Fibroblast of gingiva (primary cell): ENCODE measurements at regions not wholly inside any gene's neighbourhood (a gene's known extent, or its start where the extent isn't known, plus 50 kb on each side); places are given as distances from the start of the nearest gene placed in this dataset.
A peak's percentile ranks its signal among the peaks of the same experiment; 100 is the strongest.

Experiments
- DNase-seq: peaks from one replicate; pipeline ENCODE4 v3.0.0-alpha.2; 2011; ENCODE audit warnings: low read depth

DNA sequence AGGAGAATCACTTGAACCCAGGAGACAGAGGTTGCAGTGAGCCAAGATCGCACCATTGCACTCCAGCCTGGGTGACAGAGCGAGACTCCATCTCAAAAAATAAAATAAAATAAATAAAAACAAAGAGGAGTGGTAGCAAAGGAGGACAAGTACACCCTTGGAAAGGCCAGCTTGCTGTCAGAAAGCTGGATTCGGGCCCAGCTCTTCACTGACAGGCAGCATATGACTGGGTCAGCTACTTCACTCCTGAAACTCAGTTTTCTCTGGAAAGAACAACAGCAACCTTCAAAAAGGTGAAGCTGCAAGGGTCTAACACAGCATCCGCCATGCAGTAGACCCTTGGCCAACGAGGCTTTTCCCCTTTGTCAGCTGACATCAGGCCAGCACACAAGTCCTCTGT lies 156.0 kb upstream of the TIAM1 start:
- no peak for DNase-seq

DNA sequence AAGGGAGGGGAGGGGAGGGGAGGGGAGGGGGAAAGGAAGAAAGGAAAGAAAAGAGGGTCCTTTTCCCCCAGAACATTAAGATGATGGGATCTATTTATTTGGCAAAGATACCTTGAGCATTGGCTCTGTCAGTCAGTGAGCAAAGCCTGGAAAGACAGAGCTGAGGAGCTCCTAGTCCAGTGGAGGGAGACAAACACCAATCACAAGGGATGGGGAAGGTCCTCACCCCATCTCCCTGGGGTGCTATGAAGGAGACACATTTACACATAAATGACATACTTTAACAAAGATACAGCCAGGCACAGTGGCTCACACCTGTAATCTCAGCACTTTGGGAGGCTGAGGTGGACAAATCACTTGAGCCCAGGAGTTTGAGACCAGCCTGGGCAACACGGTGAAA lies 154.9 kb upstream of the TIAM1 start:
- DNase-seq, result no peak

DNA sequence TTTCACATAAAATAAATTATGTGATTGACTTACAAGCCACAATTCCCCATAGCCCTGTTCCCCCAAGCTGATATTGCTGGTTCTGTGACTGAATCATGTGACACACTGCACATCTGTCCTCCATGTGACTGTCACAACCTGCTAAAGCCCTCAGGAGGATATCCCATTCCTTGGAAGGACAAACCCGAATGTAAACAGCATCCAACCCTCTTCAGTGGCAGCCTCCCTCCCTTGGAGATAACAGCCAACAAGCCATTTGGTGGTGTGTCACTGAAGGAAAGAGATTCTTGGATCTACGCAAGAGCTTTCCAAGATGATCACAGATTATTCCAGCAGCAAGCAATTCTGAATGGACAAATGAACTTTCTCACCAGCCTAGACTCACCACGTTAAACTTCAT lies 153.9 kb upstream of the TIAM1 start:
- DNase-seq, result no peak

DNA sequence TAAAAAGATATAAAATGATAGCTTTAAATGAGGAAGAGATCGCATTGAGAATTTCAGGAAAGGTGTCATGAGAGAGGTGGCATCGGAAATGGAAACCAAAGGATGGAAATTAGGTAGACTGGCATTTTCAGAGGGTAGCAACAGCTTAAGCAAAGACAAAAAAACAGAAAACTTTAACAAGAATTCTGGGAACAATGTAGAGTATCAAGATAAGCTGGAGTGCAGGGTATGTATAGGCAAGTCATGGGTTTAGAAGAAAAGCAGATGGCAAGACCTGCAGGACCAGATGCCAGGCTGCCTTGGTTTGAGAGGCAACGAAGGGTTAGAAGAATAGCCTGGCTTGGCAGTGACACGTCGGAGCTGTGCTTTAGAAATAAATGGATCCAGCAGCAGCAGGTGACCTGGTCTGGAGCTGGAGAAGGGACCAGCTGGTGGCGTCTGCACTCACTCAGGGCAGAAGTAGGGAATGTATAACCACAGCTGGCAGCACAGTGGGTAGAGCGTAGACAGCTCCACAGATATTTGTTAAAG lies 149.4 kb upstream of the TIAM1 start:
- no peak for DNase-seq

GRCh38 chr21:31491617-31492016 lies 147.6 kb upstream of the TIAM1 start:
- no peak for DNase-seq

DNA sequence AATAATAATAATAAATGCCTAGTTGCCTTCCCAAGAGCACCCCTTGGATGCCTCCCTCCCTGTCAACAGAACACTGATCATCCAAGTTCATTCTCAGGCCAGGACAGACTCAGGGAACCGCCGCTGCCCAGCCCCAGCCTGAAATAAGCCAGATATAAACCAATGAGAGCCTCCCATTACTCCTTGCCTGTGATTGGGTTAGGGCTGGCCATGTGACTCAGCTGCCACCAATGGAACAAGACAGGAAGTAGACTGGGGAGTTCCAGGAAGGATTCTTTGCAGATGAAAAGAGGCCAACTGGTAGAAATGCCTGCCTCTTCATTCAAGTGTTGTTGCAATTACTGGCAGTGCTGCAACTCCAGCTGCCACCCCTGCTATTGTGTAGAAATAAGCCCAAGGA lies 146.4 kb upstream of the TIAM1 start:
- no peak for DNase-seq

DNA sequence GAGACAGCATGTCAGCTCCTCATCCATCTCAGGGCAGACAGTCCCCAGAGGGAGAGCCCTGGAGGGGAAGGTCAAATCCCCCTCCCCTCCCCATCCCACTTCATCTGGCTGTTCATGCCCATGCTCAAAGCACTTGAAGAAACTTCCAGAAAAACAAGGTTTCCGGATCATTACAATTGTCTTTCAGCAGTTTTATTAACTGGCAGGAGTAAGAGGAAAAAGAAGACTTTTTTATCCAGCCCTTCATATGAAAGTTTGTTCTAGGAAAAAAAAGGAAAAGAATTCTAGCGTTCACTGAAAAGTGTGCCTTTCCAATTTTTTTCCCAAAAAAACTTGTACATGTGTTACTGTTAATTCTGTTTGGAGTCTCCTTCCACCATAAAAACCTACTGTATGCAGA lies 145.7 kb upstream of the TIAM1 start:
- DNase-seq, result no peak

DNA sequence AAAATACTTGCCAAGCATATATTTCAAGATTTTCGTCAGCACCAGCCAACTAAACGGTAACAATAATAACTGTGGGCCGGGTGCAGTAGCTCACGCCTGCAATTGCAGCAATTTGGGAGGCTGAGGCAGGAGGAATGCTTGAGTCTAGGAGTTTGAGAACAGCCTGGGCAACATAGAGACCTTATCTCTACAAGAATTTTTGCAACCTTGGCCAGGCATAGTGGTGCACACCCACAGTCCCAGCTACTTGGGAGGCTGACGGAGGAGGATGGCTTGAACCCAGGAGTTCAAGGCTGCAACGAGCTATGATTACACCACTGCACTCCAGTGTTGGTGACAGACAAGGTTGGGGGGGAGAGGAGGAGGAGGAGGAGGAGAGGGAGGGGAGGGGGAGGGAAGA lies 145.0 kb upstream of the TIAM1 start:
- DNase-seq, result no peak

GRCh38 chr21:31484219-31484618 lies 140.2 kb upstream of the TIAM1 start:
- DNase-seq, result no peak

DNA sequence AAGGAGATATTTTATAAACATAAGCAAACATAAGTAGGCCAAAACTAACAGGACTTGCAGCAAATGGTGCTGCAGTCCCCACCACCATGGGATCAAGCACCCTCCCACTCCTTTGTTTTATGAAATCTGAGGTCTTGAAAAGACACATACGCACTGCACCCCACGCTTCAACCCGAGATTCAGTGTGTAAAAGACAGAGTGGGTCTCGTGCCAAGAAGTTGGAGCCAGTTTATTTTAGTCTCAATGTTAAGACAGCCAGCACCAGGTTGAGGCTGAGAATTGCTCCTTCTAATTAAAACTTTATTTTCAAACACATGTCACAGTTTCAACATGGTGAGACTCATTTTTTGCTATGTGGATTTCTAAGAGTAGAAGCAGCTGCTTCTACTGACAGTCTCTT lies 139.1 kb upstream of the TIAM1 start:
- no peak for DNase-seq

- DNase-seq, result no peak
Observed at GRCh38 chr21:31482460-31482859, 138.4 kb upstream of the TIAM1 start.

- no peak for DNase-seq
Observed at GRCh38 chr21:31480228-31480627, 136.2 kb upstream of the TIAM1 start.

DNA sequence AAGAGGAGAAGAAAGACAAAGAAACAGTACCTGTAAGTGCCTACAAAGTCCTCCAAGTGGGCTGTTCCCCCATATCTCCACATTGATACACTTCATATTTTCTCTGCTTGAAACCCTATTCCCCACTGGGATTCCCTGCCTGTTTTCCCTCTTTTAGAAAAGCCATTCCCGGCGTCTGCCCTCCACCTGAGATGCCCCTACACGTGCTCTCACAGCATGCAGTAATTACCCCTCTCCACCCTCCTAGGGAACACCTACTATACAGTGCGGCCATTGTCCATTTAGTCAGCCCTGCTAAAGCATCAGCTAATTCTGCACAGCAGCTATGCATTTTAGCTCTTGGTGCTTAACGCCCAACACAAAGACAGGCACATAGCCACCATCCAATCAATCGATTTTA lies 135.7 kb upstream of the TIAM1 start:
- no peak for DNase-seq

DNA sequence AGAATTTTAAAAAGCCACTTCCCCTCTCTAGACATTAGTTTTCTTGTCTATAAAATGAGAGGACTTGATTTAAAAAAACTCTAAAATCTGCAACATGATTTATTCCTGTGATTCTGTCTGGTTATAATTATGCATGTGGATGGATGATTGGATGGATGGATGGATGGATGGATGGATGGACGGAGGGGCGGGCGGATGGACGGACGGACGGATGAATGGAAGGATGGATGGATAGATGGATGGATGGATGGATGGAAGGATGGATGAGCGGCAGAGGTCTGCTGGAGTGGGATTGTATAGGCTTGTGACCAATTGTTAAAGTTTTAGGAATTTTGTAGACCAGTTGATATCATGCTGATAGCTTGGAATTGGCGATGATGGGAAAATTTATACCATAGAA lies 135.2 kb upstream of the TIAM1 start:
- no peak for DNase-seq

DNA sequence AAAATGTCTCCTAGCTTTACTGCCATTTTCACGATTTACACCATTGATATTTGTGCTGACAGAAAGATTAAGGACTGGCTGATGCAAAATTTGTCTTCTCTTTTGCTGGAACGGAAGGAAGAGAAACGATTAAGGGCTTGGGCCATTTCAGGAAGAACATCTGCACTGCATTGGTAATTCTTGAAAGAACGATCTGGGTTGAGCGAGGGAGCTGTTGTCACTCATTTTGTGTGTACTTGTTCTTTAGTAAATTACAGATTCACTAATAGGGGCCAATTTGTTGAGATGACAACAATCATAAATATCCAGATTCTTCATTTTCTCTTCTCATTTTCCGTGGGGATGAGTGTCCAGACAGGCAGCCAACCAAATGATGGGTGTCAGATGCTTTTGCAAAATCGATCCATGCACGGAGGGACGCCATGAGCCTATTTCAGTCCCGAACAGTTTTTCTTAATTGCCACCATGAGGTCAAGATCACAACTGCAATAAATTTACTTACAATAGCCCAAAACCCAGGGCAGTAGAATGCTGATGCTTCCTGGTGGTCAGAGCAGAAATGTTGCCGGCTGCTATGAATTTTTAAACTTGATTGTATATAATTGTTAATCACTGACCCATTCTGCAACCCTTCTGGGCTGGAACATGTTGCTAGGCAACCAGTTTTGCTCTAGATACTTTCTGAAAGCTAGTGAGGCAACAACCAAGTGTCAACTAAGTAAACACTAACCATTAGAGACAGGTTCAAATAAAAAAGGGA lies 132.4 kb upstream of the TIAM1 start:
- DNase-seq, result peak; percentile 31

DNA sequence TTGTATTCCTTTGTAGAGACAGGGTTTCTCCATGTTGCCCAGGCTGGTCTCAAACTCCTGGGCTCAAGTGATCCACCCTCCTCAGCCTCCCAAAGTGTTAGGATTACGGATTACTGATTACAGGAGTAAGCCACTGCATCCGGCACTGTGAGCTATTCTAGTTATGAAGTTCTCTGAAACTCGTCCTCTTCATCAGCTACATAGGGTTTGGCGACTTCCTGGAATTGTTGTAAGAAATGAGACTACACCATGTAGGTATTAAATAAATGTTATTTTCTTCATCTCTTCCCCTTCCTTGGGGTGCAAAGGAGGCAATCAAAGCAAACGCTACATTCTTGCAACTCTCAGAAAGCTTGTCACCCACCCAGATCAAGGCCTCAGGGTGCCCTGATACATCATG lies 131.2 kb upstream of the TIAM1 start:
- no peak for DNase-seq

DNA sequence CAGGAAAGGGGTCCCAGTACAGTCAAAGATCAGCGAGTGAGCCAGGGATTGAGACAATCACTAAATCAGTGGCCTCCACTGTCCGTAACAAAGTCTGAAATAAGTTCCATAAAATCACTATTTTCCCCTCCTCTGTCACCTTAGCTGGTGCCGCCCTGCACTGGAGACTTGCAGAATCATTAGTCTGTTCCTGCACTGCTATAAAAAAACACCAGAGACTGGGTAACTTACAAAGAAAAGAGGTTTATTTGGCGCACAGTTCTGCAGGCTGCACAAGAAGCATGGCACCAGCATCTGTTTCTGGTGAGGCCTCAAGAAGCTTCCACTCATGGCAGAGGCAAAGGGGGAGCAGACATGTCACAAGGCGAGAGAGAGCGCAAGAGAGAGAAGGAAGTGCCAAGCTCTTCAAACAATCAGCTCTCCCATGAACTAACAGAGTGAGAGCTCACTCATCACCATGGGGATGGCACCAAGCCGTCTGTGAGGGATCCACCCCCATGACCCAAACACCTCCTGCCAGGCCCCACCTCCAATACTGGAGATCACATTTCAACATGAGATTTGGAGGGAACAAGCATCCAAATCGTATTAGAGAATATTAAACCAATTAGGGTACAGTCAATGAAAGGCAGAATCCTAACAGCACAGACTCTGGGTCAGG lies 129.8 kb upstream of the TIAM1 start:
- DNase-seq, result no peak

- DNase-seq, result no peak
Observed at GRCh38 chr21:31471865-31472264, 127.8 kb upstream of the TIAM1 start.

GRCh38 chr21:31470896-31471694 lies 127.0 kb upstream of the TIAM1 start:
- DNase-seq, result no peak

- DNase-seq, result no peak
Observed at GRCh38 chr21:31460980-31461379, 116.9 kb upstream of the TIAM1 start.

- no peak for DNase-seq
Observed at GRCh38 chr21:31459457-31459856, 115.4 kb upstream of the TIAM1 start.

DNA sequence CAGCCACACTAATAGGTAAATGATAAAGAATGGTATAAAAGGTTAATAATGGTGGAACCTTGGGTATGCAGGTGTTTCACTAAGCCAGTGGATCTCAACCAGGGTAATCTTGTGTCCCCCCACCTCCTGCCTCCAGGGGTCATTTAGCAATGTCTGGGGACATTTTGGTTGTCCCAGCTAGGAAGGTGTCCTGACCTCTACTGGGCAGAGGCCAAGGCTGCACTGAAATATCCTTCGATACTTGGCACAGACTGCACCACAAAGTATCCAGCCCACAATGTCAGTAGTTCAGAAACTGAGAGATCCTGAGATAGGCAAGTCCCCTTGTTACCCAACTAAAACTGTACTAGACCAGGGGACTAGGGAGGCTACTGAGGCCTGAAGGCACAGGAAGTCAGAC lies 113.6 kb upstream of the TIAM1 start:
- no peak for DNase-seq

DNA sequence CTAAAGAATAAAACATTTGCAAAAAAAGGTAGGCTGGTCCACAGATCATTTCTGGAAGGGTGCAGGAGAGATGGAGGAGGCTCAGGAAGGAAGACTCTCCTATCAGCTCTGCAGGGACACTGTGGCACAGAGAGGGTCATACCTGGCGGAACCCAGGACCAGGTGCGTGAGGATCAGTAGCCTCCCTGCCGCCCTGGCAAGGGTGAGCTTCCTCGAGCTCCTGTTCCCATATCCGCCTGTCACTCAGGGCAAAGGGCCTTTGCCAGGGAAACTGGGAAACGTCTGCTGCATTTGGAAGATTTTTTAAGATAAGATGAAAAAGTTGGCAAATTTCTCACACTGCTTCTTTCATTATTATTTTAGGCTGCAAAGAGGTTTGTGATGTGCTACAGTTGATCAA lies 112.1 kb upstream of the TIAM1 start:
- DNase-seq, result no peak
